Hepatocyte (in vitro differentiated cells): ENCODE measurements at regions not wholly inside any gene's neighbourhood (a gene's known extent, or its start where the extent isn't known, plus 50 kb on each side); places are given as distances from the start of the nearest gene placed in this dataset.

ENCODE experiments used
- DNase-seq: peaks from one replicate; pipeline ENCODE4 v3.0.0-alpha.2; 2016; ENCODE audit warnings: low spot score
- H2AFZ ChIP-seq: fragments of 200-600 bp; sonication (generic); 2 replicates; pipeline ENCODE4 v1.6.0; 2016; ENCODE audit warnings: antibody characterized with exemption, mild to moderate bottlenecking
- H3K27ac ChIP-seq: fragments of 200-600 bp; sonication (generic); 2 replicates; pipeline ENCODE4 v1.5.1; 2016; ENCODE audit warnings: mild to moderate bottlenecking
- H3K27me3 ChIP-seq: fragments of 200-600 bp; sonication (generic); 2 replicates; pipeline ENCODE4 v1.6.1; 2016
- H3K36me3 ChIP-seq: fragments of 200-600 bp; sonication (generic); replicated peaks from 2 replicates; pipeline ENCODE4 v1.5.1; 2016; ENCODE audit warnings: low read depth; ENCODE audit not compliant: insufficient read depth
- H3K4me1 ChIP-seq: fragments of 200-600 bp; sonication (generic); 2 replicates; pipeline ENCODE4 v1.5.1; 2016; ENCODE audit warnings: mild to moderate bottlenecking, moderate library complexity; ENCODE audit not compliant: insufficient read depth
- H3K4me2 ChIP-seq: fragments of 200-600 bp; sonication (generic); 2 replicates; pipeline ENCODE4 v1.6.0; 2016
- H3K4me3 ChIP-seq: fragments of 200-600 bp; sonication (generic); 2 replicates; pipeline ENCODE4 v1.5.1; 2016; ENCODE audit warnings: mild to moderate bottlenecking
- H3K79me2 ChIP-seq: fragments of 200-600 bp; sonication (generic); 2 replicates; pipeline ENCODE4 v1.6.0; 2017; ENCODE audit warnings: mild to moderate bottlenecking
- H3K9me2 ChIP-seq: fragments of 200-600 bp; sonication (generic); replicated peaks from 2 replicates; pipeline ENCODE4 v1.6.0; 2017; ENCODE audit warnings: mild to moderate bottlenecking; ENCODE audit not compliant: insufficient read depth
- H3K9me3 ChIP-seq: fragments of 200-600 bp; sonication (generic); 2 replicates; pipeline ENCODE4 v1.5.1; 2016; ENCODE audit warnings: low read depth, mild to moderate bottlenecking
- H4K20me1 ChIP-seq: fragments of 200-600 bp; sonication (generic); 2 replicates; pipeline ENCODE4 v1.6.0; 2016; ENCODE audit warnings: mild to moderate bottlenecking; ENCODE audit not compliant: insufficient read depth, poor library complexity, severe bottlenecking
- EZH2 ChIP-seq: fragments of 200-600 bp; sonication (generic); IDR thresholded peaks from 2 replicates; pipeline ENCODE4 v1.6.1; 2016; ENCODE audit warnings: antibody characterized with exemption, mild to moderate bottlenecking, borderline replicate concordance
- EZH2phosphoT487 ChIP-seq: fragments of 200-600 bp; sonication (generic); IDR thresholded peaks from one replicate; pipeline ENCODE4 v1.6.1; 2018; ENCODE audit warnings: antibody characterized with exemption, mild to moderate bottlenecking, low read depth, moderate library complexity; ENCODE audit not compliant: unreplicated experiment, severe bottlenecking
- WGBS: methylation state at CpG from one replicate; pipeline ENCODE4 v1.1.6; 2016; ENCODE audit warnings: low lambda C conversion rate; ENCODE audit errors: missing lambda C conversion rate; 5-methylcytosine and 5-hydroxymethylcytosine counted together
- TF ChIP-seq, protein P1 (sequence below): fragments of 200-600 bp; sonication (generic); IDR thresholded peaks from 2 replicates; pipeline ENCODE4 v1.5.1; 2016; ENCODE audit warnings: antibody characterized with exemption, mild to moderate bottlenecking; ENCODE audit not compliant: poor library complexity

DNA sequence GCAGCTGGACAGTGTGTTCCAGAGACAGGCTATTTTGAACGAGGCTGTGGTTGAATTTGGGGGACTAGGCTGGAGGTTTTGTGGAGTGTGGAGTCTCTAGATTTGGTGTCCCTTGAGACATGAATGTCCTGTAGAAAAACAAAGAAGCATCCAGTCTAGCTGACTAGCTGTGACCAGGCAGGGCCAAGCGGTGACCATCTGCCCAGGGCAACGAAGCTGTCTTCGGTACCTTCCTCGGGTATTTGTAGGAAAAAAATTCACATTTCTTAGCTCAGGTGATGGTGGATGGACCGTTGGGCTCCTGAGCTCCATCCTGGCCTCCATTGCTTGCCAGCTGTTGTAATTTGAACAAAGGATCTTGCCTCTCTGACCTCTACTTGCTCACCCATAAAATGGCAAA is 557.3 kb downstream of the MIAT start:
- no peak overlapping the region for H3K4me2 ChIP-seq
- H3K4me1 ChIP-seq = peaks cover 20% of the 10 kb centered on the region
- DNase-seq = no peak
- no peaks in the 10 kb centered on the region for H3K9me2 ChIP-seq
- H3K4me3 ChIP-seq = no peak overlapping the region
- H2AFZ ChIP-seq = no peak overlapping the region
- TF ChIP-seq EZH2 = no peak
- TF ChIP-seq, protein P1, sequence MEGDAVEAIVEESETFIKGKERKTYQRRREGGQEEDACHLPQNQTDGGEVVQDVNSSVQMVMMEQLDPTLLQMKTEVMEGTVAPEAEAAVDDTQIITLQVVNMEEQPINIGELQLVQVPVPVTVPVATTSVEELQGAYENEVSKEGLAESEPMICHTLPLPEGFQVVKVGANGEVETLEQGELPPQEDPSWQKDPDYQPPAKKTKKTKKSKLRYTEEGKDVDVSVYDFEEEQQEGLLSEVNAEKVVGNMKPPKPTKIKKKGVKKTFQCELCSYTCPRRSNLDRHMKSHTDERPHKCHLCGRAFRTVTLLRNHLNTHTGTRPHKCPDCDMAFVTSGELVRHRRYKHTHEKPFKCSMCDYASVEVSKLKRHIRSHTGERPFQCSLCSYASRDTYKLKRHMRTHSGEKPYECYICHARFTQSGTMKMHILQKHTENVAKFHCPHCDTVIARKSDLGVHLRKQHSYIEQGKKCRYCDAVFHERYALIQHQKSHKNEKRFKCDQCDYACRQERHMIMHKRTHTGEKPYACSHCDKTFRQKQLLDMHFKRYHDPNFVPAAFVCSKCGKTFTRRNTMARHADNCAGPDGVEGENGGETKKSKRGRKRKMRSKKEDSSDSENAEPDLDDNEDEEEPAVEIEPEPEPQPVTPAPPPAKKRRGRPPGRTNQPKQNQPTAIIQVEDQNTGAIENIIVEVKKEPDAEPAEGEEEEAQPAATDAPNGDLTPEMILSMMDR = no peak
- H3K27me3 ChIP-seq = no peaks in the 10 kb centered on the region
- H3K27ac ChIP-seq = peak overlapping the region; percentile 88
- H4K20me1 ChIP-seq = no peaks in the 10 kb centered on the region
- H3K79me2 ChIP-seq = no peaks in the 10 kb centered on the region
- 93% methylated on average over 6 of the region's 6 CpGs for WGBS
- no peaks in the 10 kb centered on the region for H3K36me3 ChIP-seq
- H3K9me3 ChIP-seq = no peaks in the 10 kb centered on the region

DNA sequence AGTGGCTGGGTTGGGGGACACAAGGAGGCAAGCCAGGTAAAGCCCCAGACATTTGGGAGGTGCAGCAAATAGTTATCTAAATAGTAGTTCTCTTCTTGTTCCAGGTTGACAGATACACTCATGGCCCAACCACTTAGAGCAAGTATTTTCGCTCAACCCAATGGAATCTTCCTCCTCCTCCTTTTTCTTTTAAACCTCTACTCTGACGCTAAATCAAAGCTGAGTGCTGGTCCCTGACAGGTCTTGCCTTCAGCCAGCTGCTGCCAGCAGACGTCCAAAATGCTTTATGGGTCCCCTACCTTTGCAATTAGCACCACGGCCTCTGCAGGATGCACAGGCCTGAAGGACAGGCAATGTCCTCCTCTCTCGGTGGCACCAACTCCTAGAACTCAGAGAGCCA is 558.5 kb downstream of the MIAT start:
- H2AFZ ChIP-seq = no peak overlapping the region
- H3K4me1 ChIP-seq = peaks cover 23% of the 10 kb centered on the region
- TF ChIP-seq, protein P1 = no peak
- TF ChIP-seq EZH2phosphoT487 (no peak), EZH2 (no peak)
- H3K4me3 ChIP-seq = no peak overlapping the region
- no peaks in the 10 kb centered on the region for H3K79me2 ChIP-seq
- no peaks in the 10 kb centered on the region for H3K9me3 ChIP-seq
- no peak overlapping the region for H3K27ac ChIP-seq
- no peaks in the 10 kb centered on the region for H3K36me3 ChIP-seq
- no peak for DNase-seq
- no peaks in the 10 kb centered on the region for H3K9me2 ChIP-seq
- H3K4me2 ChIP-seq = no peak overlapping the region
- no peaks in the 10 kb centered on the region for H4K20me1 ChIP-seq
- 56% methylated on average over 5 of the region's 5 CpGs for WGBS
- no peaks in the 10 kb centered on the region for H3K27me3 ChIP-seq

DNA sequence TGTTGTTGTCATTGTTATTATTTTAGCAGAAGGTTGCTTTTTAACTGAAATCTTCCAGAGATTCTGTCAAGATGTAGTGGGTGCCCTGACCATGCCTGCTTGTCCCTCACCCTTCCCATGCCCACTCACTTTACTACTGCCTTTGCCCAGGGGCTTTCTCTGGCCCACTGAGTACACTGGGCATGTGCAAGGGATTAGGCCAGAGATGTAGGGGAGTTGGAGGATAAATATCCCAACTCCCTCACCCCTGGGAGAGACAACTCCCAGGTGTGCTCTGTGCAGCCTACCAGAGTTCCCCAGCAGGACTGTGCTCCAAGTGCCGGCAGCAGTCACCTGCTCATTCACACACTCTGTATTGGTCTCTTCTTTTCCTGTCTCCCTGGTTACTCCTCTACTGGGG is 559.1 kb downstream of the MIAT start:
- no peak overlapping the region for H3K27ac ChIP-seq
- no peaks in the 10 kb centered on the region for H3K27me3 ChIP-seq
- no peaks in the 10 kb centered on the region for H3K79me2 ChIP-seq
- H3K36me3 ChIP-seq = no peaks in the 10 kb centered on the region
- no peak overlapping the region for H3K4me2 ChIP-seq
- WGBS = 71% methylated on average over 1 of the region's 1 CpG
- H4K20me1 ChIP-seq = no peaks in the 10 kb centered on the region
- no peaks in the 10 kb centered on the region for H3K9me3 ChIP-seq
- H3K4me3 ChIP-seq = no peak overlapping the region
- no peak for TF ChIP-seq EZH2phosphoT487
- TF ChIP-seq, protein P1 = no peak
- no peak for TF ChIP-seq EZH2
- H3K9me2 ChIP-seq = no peaks in the 10 kb centered on the region
- DNase-seq = no peak
- peaks cover 19% of the 10 kb centered on the region for H3K4me1 ChIP-seq
- no peak overlapping the region for H2AFZ ChIP-seq

DNA sequence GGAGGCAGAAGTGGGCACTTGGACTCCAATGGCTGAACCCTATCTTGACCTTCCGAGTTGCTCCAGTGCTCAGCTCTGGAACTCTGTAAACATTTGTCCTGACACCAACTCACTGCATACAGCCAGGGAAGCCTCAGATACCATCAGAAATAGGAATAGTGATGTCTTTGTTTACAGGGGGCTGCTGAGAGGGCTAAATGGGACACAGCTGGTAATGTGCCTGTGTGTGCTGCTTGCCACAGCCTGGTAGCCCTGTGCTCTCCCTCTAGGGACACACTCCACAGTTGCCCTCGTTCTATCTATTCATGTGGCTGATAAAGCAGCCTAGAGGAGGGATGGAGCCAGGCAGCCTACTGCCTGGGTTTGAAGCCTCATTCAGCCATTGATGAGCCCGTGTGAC is 559.8 kb downstream of the MIAT start:
- TF ChIP-seq, protein P1 = no peak
- TF ChIP-seq EZH2phosphoT487 (no peak), EZH2 (no peak)
- DNase-seq = no peak
- Histone ChIP-seq H3K9me2 (no peaks in the 10 kb centered on the region), H2AFZ (no peak overlapping the region), H4K20me1 (no peaks in the 10 kb centered on the region), H3K27me3 (no peaks in the 10 kb centered on the region), H3K4me1 (peaks cover 12% of the 10 kb centered on the region), H3K27ac (no peak overlapping the region), H3K4me2 (no peak overlapping the region), H3K4me3 (no peak overlapping the region), H3K79me2 (no peaks in the 10 kb centered on the region), H3K36me3 (no peaks in the 10 kb centered on the region), H3K9me3 (no peaks in the 10 kb centered on the region)
- WGBS = 67% methylated on average over 3 of the region's 3 CpGs
